ENCODE measurements at regions not wholly inside any gene's neighbourhood (a gene's known extent, or its start where the extent isn't known, plus 50 kb on each side); places are given as distances from the start of the nearest gene placed in this dataset.
A peak's percentile ranks its signal among the peaks of the same experiment; 100 is the strongest.

GRCh38 chr20:16821211-16822089 lies 73.3 kb downstream of the OTOR start:
- no peak overlapping the region for H3K27ac ChIP-seq (ENCODE audit: extremely low read depth, low read depth, low read length)
- CTCF ChIA-PET = interaction anchor here (0.6 to 4.8 kb wide), 37 partner anchors 8 to 1180 kb away, joined by 3 to 133 read pairs (median 4); no protein-coding TSS in a partner anchor
- H3K36me3 ChIP-seq (ENCODE audit: control insufficient read depth in 2 of 2, insufficient read depth in 1 of 2, low read length in 2 of 2) = no peaks in the 10 kb centered on the region
- H3K9me3 ChIP-seq (ENCODE audit: control insufficient read depth, insufficient read depth, low read depth, low read length) = no peaks in the 10 kb centered on the region
- POLR2A ChIA-PET = interaction anchor here (0.6 kb wide), 1 partner anchor 75 kb away, joined by 4 read pairs; no protein-coding TSS in a partner anchor
- H3K4me3 ChIP-seq (ENCODE audit: low read depth, low read length) = no peak overlapping the region
- no peaks in the 10 kb centered on the region for H3K4me1 ChIP-seq (ENCODE audit: control insufficient read depth, insufficient read depth, low read length)
- TF ChIP-seq ZNF654 (tag by site-specific recombination; IDR thresholded peaks at IDR 0.05; ENCODE audit: low read depth) (peak; percentile 69), ZNF704 (tag by site-specific recombination; IDR thresholded peaks at IDR 0.05) (no peak), TSHZ1 (tag by site-specific recombination; IDR thresholded peaks at IDR 0.05; ENCODE audit: borderline replicate concordance) (no peak), SP2 (tag by site-specific recombination; IDR thresholded peaks at IDR 0.05) (no peak)

- TF ChIP-seq KLF17 (tag by site-specific recombination; IDR thresholded peaks at IDR 0.05) (no peak), GLI4 (tag by site-specific recombination; IDR thresholded peaks at IDR 0.05) (no peak), ZNF624 (tag by site-specific recombination; IDR thresholded peaks at IDR 0.05) (no peak)
Measured at GRCh38 chr20:16824664-16825063, 76.5 kb downstream of the OTOR start.

GRCh38 chr20:16828666-16829305 lies 80.6 kb downstream of the OTOR start:
- no peak overlapping the region for H3K27ac ChIP-seq (ENCODE audit: extremely low read depth, low read depth, low read length)
- no peaks in the 10 kb centered on the region for H3K4me1 ChIP-seq (ENCODE audit: control insufficient read depth, insufficient read depth, low read length)
- no peak overlapping the region for H3K4me3 ChIP-seq (ENCODE audit: low read depth, low read length)
- ChIA-PET CTCF (interaction anchor here (0.5 to 1.7 kb wide), 3 partner anchors 20 to 1004 kb away, joined by 3 to 4 read pairs (median 4); no protein-coding TSS in a partner anchor), POLR2A (no interaction called here)
- no peaks in the 10 kb centered on the region for H3K36me3 ChIP-seq (ENCODE audit: control insufficient read depth in 2 of 2, insufficient read depth in 1 of 2, low read length in 2 of 2)
- TF ChIP-seq ZNF211 (tag by site-specific recombination; IDR thresholded peaks at IDR 0.05; ENCODE audit: low read depth) = no peak
- no peak for TF ChIP-seq SCRT1 (tag by site-specific recombination; IDR thresholded peaks at IDR 0.05; ENCODE audit: borderline replicate concordance)
- no peak for TF ChIP-seq ZBTB17 (tag by site-specific recombination; IDR thresholded peaks at IDR 0.05)
- TF ChIP-seq ZBTB49 (tag by site-specific recombination; IDR thresholded peaks at IDR 0.05; ENCODE audit: low read depth) = no peak
- TF ChIP-seq ZBTB20 (tag by site-specific recombination; IDR thresholded peaks at IDR 0.05) = no peak
- TF ChIP-seq ZNF621 (tag by site-specific recombination; IDR thresholded peaks at IDR 0.05) = no peak
- TF ChIP-seq KLF7 (tag by site-specific recombination; IDR thresholded peaks at IDR 0.05; ENCODE audit: borderline replicate concordance) = no peak
- no peak for TF ChIP-seq ZNF560 (tag by site-specific recombination; IDR thresholded peaks at IDR 0.05; ENCODE audit: borderline replicate concordance)
- no peak for TF ChIP-seq SP2 (tag by site-specific recombination; IDR thresholded peaks at IDR 0.05)
- TF ChIP-seq ZNF404 (tag by site-specific recombination; IDR thresholded peaks at IDR 0.05) = no peak
- TF ChIP-seq ZBTB44 (tag by site-specific recombination; IDR thresholded peaks at IDR 0.05) = no peak
- no peak for TF ChIP-seq ZNF37A (tag by site-specific recombination; IDR thresholded peaks at IDR 0.05)
- no peak for TF ChIP-seq ZFP69B (tag by site-specific recombination; IDR thresholded peaks at IDR 0.05)
- H3K9me3 ChIP-seq (ENCODE audit: control insufficient read depth, insufficient read depth, low read depth, low read length) = no peaks in the 10 kb centered on the region

More at GRCh38 chr20:16824664-16825063, 76.5 kb downstream of the OTOR start:
- Histone ChIP-seq H3K4me1 (ENCODE audit: control insufficient read depth, insufficient read depth, low read length) (no peaks in the 10 kb centered on the region), H3K4me3 (ENCODE audit: low read depth, low read length) (no peak overlapping the region), H3K36me3 (ENCODE audit: control insufficient read depth in 2 of 2, insufficient read depth in 1 of 2, low read length in 2 of 2) (no peaks in the 10 kb centered on the region), H3K27ac (ENCODE audit: extremely low read depth, low read depth, low read length) (no peak overlapping the region), H3K9me3 (ENCODE audit: control insufficient read depth, insufficient read depth, low read depth, low read length) (no peaks in the 10 kb centered on the region)
- ChIA-PET POLR2A (no interaction called here), CTCF (interaction anchor here (1.3 to 1.7 kb wide), 2 partner anchors 21 to 22 kb away, joined by 3 to 10 read pairs; no protein-coding TSS in a partner anchor)

Measured in HEK293 (cell line).